Lower leg skin (tissue), 4 donors: ENCODE measurements at regions not wholly inside any gene's neighbourhood (a gene's known extent, or its start where the extent isn't known, plus 50 kb on each side); places are given as distances from the start of the nearest gene placed in this dataset.
"Not testable (repeated sequence)": the region's sequence is repeated elsewhere in the genome, so short reads cannot be mapped to it uniquely, and the experiment has no call there.

Experiments used
- DNase-seq, 2 donors: peaks; one replicate each; pipeline ENCODE4 v3.0.0-alpha.2; 2019; ENCODE audit warnings: low spot score in 2 of 2
- H3K4me3 ChIP-seq: fragments of 200-600 bp; sonication (generic); 2 replicates; pipeline ENCODE4 v1.5.1; 2017; ENCODE audit warnings: mild to moderate bottlenecking, low read depth; ENCODE audit not compliant: poor library complexity, severe bottlenecking
- POLR2A ChIP-seq, 2 donors: fragments of 450-650 bp; IDR thresholded peaks; one replicate each; pipeline ENCODE4 v1.6.1; 2016 to 2017; ENCODE audit warnings: antibody characterized with exemption in 2 of 2, mild to moderate bottlenecking in 1 of 2, moderate library complexity in 1 of 2
- WGBS, 2 donors: methylation state at CpG; one replicate each; pipeline ENCODE4 v1.1.5; 2018; 5-methylcytosine and 5-hydroxymethylcytosine counted together
- intact Hi-C: fragments of 100-400 bp; cut with DNase I; formaldehyde crosslinking; loops from one replicate; pipeline ENCODE4 v1.15.0; 2023; ENCODE audit warnings: low total_unique reads
- TF ChIP-seq, protein P1 (sequence below), 3 donors: fragments of 450-650 bp; IDR thresholded peaks; one replicate each; pipeline ENCODE4 v1.5.1; 2016; ENCODE audit warnings: antibody characterized with exemption in 3 of 3, mild to moderate bottlenecking in 3 of 3, moderate library complexity in 2 of 3

DNA sequence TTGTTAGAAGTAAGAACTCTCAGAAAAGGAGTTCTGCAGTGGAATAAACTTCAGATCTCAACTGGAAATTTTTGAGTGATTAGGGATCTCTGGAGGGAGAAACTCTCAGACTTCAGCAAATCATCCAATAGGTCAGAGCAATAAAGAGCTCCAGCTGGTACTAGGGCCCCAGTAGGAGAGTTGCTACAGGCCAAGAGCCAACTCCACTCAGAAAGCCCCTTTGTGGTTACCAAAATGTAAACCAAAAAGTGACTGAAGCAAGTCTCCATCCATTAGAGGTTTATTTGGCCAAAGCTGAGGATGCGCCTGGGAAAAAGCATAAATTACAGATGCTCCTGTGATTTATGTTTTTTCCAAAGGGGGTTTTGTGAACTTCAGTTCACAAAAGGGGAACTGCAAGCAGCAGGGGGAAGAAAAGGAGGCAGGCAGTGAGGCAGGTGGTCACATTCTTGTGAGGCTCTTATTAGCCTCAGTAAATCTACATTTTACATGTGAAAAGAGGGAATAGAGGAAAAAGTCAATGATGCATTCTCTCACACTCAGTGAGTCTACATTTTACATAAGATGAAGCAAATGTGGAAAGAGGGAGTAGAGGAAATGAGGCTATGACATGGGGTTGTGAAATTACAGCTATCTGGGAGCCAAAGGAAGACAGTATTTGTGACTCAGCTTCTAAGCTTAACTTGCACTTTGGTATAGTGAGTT is 92.4 kb upstream of the DAZL start:
- TF ChIP-seq, protein P1, sequence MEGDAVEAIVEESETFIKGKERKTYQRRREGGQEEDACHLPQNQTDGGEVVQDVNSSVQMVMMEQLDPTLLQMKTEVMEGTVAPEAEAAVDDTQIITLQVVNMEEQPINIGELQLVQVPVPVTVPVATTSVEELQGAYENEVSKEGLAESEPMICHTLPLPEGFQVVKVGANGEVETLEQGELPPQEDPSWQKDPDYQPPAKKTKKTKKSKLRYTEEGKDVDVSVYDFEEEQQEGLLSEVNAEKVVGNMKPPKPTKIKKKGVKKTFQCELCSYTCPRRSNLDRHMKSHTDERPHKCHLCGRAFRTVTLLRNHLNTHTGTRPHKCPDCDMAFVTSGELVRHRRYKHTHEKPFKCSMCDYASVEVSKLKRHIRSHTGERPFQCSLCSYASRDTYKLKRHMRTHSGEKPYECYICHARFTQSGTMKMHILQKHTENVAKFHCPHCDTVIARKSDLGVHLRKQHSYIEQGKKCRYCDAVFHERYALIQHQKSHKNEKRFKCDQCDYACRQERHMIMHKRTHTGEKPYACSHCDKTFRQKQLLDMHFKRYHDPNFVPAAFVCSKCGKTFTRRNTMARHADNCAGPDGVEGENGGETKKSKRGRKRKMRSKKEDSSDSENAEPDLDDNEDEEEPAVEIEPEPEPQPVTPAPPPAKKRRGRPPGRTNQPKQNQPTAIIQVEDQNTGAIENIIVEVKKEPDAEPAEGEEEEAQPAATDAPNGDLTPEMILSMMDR (IDR thresholded peaks at IDR 0.05): no peak
- no peak for TF ChIP-seq POLR2A (IDR thresholded peaks at IDR 0.05)
- DNase-seq: no peak
- intact Hi-C loops: no loop called here
- no peak overlapping the region for H3K4me3 ChIP-seq
- WGBS, 2 donors: 71 to 86% methylated on average over 1 of the region's 1 CpG

DNA sequence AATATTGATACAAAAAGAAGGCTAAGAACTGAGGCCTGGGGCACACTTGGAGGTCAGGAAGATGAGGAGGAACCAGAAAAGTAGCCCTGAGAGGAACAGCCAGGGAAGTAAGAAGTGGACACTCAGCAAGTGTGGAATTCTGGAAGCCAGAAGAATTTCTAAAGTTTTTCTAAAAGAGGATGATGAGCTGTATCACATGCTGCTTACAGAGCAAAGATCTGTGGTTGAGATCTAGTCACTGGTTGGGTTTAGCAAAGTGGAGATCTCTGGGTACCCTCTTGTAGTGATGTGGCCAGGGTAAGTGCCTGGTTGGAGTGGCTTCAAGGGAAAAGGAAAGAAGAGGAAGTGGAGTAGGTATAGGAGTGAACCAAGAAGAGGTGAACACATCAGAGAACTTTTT is 95.4 kb upstream of the DAZL start:
- intact Hi-C loops: no loop called here
- TF ChIP-seq, protein P1 (IDR thresholded peaks at IDR 0.05): no peak
- no peak for TF ChIP-seq POLR2A (IDR thresholded peaks at IDR 0.05)
- DNase-seq: no peak
- no peak overlapping the region for H3K4me3 ChIP-seq

DNA sequence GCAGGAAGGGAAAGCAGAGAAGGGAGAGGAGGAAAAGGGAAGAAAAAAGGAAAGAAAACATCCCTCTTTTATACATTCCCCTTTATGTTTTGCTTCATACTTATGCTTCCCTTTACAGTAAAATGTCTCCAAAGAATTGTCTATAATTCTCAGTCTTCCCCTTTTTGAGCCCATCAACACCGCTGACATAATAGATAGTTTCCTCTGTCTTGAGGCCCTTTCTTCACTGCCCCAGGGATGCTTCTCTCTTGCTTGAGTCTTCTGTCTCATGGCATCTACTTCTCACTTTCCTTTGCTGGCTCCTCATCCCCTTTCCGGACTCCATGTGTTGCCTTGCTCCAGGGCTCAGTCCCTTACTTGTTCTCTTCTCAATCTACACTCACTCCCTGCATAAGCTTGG is 99.7 kb upstream of the DAZL start:
- no peak for DNase-seq
- H3K4me3 ChIP-seq: no peak overlapping the region
- 62 to 76% methylated on average over 2 of the region's 2 CpGs for WGBS, 2 donors
- TF ChIP-seq POLR2A (IDR thresholded peaks at IDR 0.05): no peak
- TF ChIP-seq, protein P1 (IDR thresholded peaks at IDR 0.05): no peak
- intact Hi-C loops: no loop called here

DNA sequence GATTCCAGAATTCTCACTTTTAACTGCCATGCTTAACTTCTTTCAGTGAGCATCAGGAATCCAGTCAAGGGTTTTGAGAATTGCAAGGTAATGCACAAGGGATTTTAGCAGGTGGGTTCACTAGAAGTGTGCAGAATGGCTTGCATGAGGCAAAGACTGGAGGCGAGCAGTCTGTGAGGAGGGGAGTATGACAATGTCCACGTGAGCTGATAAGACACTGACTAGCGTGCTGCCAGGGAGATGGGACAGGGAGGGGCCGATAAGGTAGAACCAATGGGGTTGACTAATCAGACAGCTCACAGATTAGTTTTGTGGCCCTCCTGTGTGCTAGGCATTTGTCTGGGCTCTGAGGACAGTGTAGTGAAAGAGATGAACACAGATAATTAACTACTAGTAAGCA is 102.0 kb upstream of the DAZL start:
- H3K4me3 ChIP-seq: no peak overlapping the region
- no peak for TF ChIP-seq POLR2A (IDR thresholded peaks at IDR 0.05)
- TF ChIP-seq, protein P1 (IDR thresholded peaks at IDR 0.05): no peak
- no peak for DNase-seq
- WGBS, 2 donors: 71 to 86% methylated on average over 4 of the region's 4 CpGs
- intact Hi-C loops: no loop called here

DNA sequence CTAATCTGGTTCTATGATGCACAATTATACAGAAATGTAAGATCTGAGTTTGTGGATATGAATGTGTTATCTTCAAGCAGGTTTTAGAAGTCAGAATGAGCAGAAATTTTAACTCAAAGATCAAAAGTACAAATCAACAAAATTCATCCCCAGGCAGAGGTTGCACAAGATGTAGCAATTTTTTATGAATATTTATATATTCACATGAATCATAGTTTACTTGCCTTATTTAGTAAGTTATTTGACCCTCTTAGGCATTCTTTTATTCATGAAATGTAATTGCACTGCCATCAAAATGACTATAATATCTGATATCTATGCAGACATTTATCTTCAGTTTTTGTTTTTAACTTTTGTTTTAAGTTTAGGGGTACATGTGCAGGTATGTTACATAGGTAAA is 103.1 kb upstream of the DAZL start:
- intact Hi-C loops: no loop called here
- DNase-seq: no peak
- H3K4me3 ChIP-seq: no peak overlapping the region
- TF ChIP-seq, protein P1 (IDR thresholded peaks at IDR 0.05): no peak
- TF ChIP-seq POLR2A (IDR thresholded peaks at IDR 0.05): no peak

DNA sequence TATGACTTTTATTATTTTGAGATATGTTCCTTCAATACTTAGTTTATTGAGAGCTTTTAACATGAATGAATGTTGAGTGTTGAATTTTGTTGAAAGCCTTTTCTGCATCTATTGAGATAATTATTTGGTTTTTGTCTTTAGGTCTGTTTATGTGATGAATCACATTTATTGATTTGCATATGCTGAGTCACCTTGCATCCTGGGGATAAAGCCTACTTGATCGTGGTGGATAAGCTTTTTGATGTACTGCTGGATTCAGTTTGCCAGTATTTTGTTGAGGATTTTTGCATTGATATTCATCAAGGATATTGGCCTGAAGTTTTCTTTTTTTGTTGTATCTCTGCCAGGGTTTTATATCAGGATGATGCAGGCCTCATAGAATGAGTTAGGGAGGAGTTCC is 106.5 kb upstream of the DAZL start:
- 26 to 33% methylated on average over 1 of the region's 1 CpG for WGBS, 2 donors
- DNase-seq, H3K4me3 ChIP-seq, intact Hi-C loops: not testable (repeated sequence)
